ENCODE measurements at regions not wholly inside any gene's neighbourhood (a gene's known extent, or its start where the extent isn't known, plus 50 kb on each side); places are given as distances from the start of the nearest gene placed in this dataset.

GRCh38 chr3:164673738-164674137, 404.6 kb downstream of the SI start:
- no peak overlapping the region for H3K18ac ChIP-seq (ENCODE audit: insufficient read length, low read depth, low read length)
- H3K9ac ChIP-seq (ENCODE audit: extremely low read depth, insufficient read length, low read length) = no peak overlapping the region
- H3K36me3 Mint-ChIP-seq (ENCODE audit: insufficient read depth in 1 of 3, low read depth in 3 of 3) = no peaks in the 10 kb centered on the region
- peaks cover 0 to 6% of the 10 kb centered on the region in 2 experiments; a peak in 1 of 5 replicates for H3K9me3 Mint-ChIP-seq
- H3K56ac ChIP-seq (ENCODE audit: insufficient read length, low read depth, low read length) = no peak overlapping the region
- H3K27ac ChIP-seq (ENCODE audit: insufficient read length, low read depth, low read length) = no peak overlapping the region
- no peaks in the 10 kb centered on the region for H3K23me2 ChIP-seq (ENCODE audit: insufficient read length, low read depth, low read length, poor library complexity, severe bottlenecking)
- no peaks in the 10 kb centered on the region for H3K4me1 Mint-ChIP-seq
- H2BK5ac ChIP-seq (ENCODE audit: insufficient read length, low read length) = no peak overlapping the region
- no peak overlapping the region for H3K23ac ChIP-seq (ENCODE audit: insufficient read length, low read depth, low read length)
- H3K4me1 ChIP-seq (ENCODE audit: insufficient read depth, low read length) = no peaks in the 10 kb centered on the region
- H3K4ac ChIP-seq (ENCODE audit: low read depth, low read length) = no peak overlapping the region
- no peak overlapping the region for H2AFZ ChIP-seq (ENCODE audit: low read length)
- peak; percentile 31; the same call in 2 of the 3 replicates for TF ChIP-seq CTCF (conservative IDR thresholded peaks at IDR 0.05)
- H3K79me2 ChIP-seq (ENCODE audit: insufficient read depth, low read length) = no peaks in the 10 kb centered on the region
- no peak for DNase-seq
- H2BK12ac ChIP-seq (ENCODE audit: insufficient read length, low read depth, low read length) = no peak overlapping the region
- H2BK20ac ChIP-seq (ENCODE audit: low read depth, low read length, poor library complexity, severe bottlenecking) = no peak overlapping the region
- no CpG with 5 or more reads among the region's 2 CpGs for WGBS (ENCODE audit: extremely low coverage, insufficient read length, low lambda C conversion rate)
- no peak overlapping the region for H3K27ac Mint-ChIP-seq
- H3K4me3 Mint-ChIP-seq = no peak overlapping the region
- no peaks in the 10 kb centered on the region for H3K79me1 ChIP-seq (ENCODE audit: insufficient read depth, low read depth, low read length, poor library complexity, severe bottlenecking)
- no peak overlapping the region for H4K91ac ChIP-seq (ENCODE audit: insufficient read length, low read depth, low read length)
- no peak overlapping the region for H4K8ac ChIP-seq (replicated peaks; ENCODE audit: insufficient read length, low read depth, low read length)
- H4K20me1 ChIP-seq (ENCODE audit: control insufficient read depth, insufficient read depth, insufficient read length) = no peaks in the 10 kb centered on the region
- H2BK120ac ChIP-seq (ENCODE audit: low read depth, low read length, poor library complexity, severe bottlenecking) = no peak overlapping the region
- no peaks in the 10 kb centered on the region for H3K9me3 ChIP-seq (ENCODE audit: control insufficient read depth, low read depth, low read length)
- H3T11ph ChIP-seq (ENCODE audit: low read length) = no peak overlapping the region
- H3K4me2 ChIP-seq (ENCODE audit: insufficient read depth, insufficient read length, low read length) = no peak overlapping the region
- no peak overlapping the region for H4K5ac ChIP-seq (ENCODE audit: insufficient read length, low read depth, low read length)
- H3K27me3 Mint-ChIP-seq (ENCODE audit: low read depth) = no peaks in the 10 kb centered on the region
- H2BK15ac ChIP-seq (ENCODE audit: low read depth, low read length) = no peak overlapping the region
- H2AK5ac ChIP-seq (ENCODE audit: insufficient read length, low read length) = no peak overlapping the region
- no peaks in the 10 kb centered on the region for H3K27me3 ChIP-seq (ENCODE audit: insufficient read depth, low read length)
- H3K14ac ChIP-seq (ENCODE audit: insufficient read depth, low read length) = no peak overlapping the region
